HEK293T (cell line): ENCODE measurements at regions not wholly inside any gene's neighbourhood (a gene's known extent, or its start where the extent isn't known, plus 50 kb on each side); places are given as distances from the start of the nearest gene placed in this dataset.

ENCODE experiments used
- BHLHE40 ChIP-seq: fragments of 450-650 bp; IDR thresholded peaks from 2 replicates; pipeline ENCODE4 v1.6.1; 2016; ENCODE audit warnings: mild to moderate bottlenecking, moderate library complexity, borderline replicate concordance
- CTBP1 ChIP-seq: fragments of 450-650 bp; IDR thresholded peaks from 2 replicates; pipeline ENCODE4 v1.6.1; 2016; ENCODE audit warnings: borderline replicate concordance
- ELF4 ChIP-seq: fragments of 450-650 bp; IDR thresholded peaks from 2 replicates; pipeline ENCODE4 v1.6.1; 2017; ENCODE audit warnings: antibody characterized with exemption
- FOXA1 ChIP-seq: fragments of 450-650 bp; IDR thresholded peaks from 2 replicates; pipeline ENCODE4 v1.6.1; 2016; ENCODE audit warnings: mild to moderate bottlenecking
- FOXK2 ChIP-seq: fragments of 450-650 bp; IDR thresholded peaks from 2 replicates; pipeline ENCODE4 v1.6.1; 2016; ENCODE audit warnings: mild to moderate bottlenecking
- FOXM1 ChIP-seq: fragments of 450-650 bp; IDR thresholded peaks from 2 replicates; pipeline ENCODE4 v1.6.1; 2017; ENCODE audit warnings: mild to moderate bottlenecking, borderline replicate concordance
- HDGF ChIP-seq: fragments of 450-650 bp; IDR thresholded peaks from 2 replicates; pipeline ENCODE4 v1.6.1; 2017; ENCODE audit warnings: antibody characterized with exemption, borderline replicate concordance
- LEF1 ChIP-seq: fragments of 450-650 bp; IDR thresholded peaks from 2 replicates; pipeline ENCODE4 v1.6.1; 2017; ENCODE audit warnings: mild to moderate bottlenecking, borderline replicate concordance
- SP1 ChIP-seq: fragments of 450-650 bp; IDR thresholded peaks from 2 replicates; pipeline ENCODE4 v1.6.1; 2017
- SUZ12 ChIP-seq: fragments of 450-650 bp; IDR thresholded peaks from 2 replicates; pipeline ENCODE4 v1.6.1; 2016; ENCODE audit warnings: mild to moderate bottlenecking
- TARDBP ChIP-seq: fragments of 450-650 bp; IDR thresholded peaks from 2 replicates; pipeline ENCODE4 v1.6.1; 2016
- ZNF384 ChIP-seq: fragments of 450-650 bp; IDR thresholded peaks from 2 replicates; pipeline ENCODE4 v1.6.1; 2016
- TF ChIP-seq, protein P1 (sequence below): fragments of 450-650 bp; IDR thresholded peaks from 2 replicates; pipeline ENCODE4 v1.6.1; 2016

DNA sequence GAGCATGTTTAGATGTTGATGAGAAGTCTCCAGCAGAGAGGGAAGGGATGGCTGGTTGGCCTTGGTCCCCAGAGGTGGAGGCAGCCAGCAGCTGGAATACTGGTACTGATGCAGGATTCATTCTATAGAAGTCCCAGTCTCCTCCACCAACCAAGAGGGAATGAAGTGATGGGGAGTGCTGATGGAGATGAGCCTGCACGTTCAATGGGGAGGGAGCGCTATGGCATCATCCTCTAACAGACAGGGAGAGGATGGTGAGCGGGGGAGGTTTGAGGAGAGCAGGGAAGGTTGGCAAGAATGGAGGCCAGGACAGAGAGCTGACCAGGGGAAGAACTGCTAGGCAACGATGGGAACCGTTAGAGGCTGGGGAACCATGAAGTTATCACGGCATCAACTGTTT is 159.8 kb upstream of the MVB12B start:
- TF ChIP-seq SUZ12 (no peak), BHLHE40 (no peak), ZNF384 (no peak), FOXA1 (no peak), HDGF (no peak), SP1 (no peak), FOXK2 (no peak), ELF4 (no peak), LEF1 (no peak), CTBP1 (no peak), FOXM1 (no peak), TARDBP (no peak)
- TF ChIP-seq, protein P1, sequence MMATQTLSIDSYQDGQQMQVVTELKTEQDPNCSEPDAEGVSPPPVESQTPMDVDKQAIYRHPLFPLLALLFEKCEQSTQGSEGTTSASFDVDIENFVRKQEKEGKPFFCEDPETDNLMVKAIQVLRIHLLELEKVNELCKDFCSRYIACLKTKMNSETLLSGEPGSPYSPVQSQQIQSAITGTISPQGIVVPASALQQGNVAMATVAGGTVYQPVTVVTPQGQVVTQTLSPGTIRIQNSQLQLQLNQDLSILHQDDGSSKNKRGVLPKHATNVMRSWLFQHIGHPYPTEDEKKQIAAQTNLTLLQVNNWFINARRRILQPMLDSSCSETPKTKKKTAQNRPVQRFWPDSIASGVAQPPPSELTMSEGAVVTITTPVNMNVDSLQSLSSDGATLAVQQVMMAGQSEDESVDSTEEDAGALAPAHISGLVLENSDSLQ = no peak
